ENCODE measurements at regions not wholly inside any gene's neighbourhood (a gene's known extent, or its start where the extent isn't known, plus 50 kb on each side); places are given as distances from the start of the nearest gene placed in this dataset.

GRCh38 chr17:77867308-77867781, 91.2 kb upstream of the TNRC6C start:
- DNase-seq (ENCODE audit: low read depth in 3 of 3): no peak

DNA sequence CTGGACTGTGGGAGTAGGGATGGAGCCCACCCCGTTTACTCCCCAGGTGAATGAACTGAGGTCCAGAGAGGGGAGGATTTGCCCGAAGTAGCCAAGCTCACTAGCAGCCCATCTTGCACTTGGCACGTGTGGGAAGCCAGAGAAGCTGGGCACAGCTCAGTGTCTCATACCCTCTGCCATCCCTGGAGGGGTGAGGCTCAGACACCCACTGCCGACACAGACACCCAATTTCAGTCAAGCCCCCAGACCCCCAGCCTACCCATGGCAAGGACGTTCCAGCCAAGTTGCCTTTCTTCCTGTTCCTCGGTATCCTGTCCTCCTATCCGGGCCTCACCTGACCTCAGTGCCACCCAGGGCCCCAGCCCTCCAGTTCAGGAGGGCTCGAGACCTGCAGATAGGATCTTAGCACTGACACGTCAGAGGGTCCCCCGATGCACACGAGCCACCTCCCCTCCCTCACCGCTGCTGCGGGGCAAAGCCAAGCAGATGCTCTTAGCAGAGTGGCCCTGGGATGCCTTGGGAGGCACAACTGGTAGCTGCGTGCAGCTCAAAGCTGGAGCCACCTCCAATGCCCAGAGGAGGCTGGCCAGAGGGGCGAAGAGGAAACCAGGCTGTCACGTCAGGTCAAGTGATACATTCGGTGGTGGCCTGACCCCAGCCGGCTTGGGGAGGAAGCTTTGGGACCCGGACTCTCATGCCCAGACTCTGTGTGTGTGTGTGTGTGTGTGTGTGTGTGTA, 90.4 kb upstream of the TNRC6C start:
- DNase-seq (ENCODE audit: low read depth in 3 of 3): no peak

GRCh38 chr17:77869041-77869599, 89.4 kb upstream of the TNRC6C start:
- DNase-seq (ENCODE audit: low read depth in 3 of 3): no peak

GRCh38 chr17:77869665-77870132, 88.8 kb upstream of the TNRC6C start:
- no peak for DNase-seq (ENCODE audit: low read depth in 3 of 3)

GRCh38 chr17:77872199-77872598, 86.3 kb upstream of the TNRC6C start:
- DNase-seq (ENCODE audit: low read depth in 3 of 3): no peak

DNA sequence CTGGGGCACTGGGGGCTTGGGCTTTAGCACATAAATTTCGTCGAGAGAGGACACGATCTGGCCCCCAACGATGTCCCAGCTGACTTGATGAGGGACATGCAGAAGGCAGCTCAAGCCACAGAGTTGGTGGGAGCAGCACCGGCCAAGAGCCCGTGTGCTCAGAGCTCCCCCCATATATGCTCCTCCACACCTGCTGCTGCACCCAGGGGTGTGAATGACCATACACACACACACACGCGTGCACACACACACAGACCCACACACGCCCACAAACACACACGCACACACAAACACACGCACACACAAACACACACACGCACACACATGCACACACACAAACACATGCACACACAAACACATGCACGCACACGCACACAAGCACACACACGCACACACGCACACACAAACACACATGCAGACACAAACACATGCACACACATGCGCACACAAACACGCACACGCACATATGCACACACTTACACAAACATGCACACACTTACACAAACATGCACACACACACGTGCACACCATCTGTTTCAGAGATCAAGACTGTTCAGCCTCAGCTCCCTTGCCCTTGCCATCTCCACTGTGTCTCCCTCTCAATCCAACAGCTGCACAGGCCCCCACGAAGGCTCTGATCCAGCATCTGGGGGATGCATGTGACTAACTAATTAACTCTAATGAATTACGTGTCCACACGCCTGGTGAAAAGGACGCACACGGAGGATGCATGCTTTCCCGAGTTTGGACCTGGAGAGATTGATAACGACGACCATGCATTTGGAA, 85.6 kb upstream of the TNRC6C start:
- no peak for DNase-seq (ENCODE audit: low read depth in 3 of 3)

DNA sequence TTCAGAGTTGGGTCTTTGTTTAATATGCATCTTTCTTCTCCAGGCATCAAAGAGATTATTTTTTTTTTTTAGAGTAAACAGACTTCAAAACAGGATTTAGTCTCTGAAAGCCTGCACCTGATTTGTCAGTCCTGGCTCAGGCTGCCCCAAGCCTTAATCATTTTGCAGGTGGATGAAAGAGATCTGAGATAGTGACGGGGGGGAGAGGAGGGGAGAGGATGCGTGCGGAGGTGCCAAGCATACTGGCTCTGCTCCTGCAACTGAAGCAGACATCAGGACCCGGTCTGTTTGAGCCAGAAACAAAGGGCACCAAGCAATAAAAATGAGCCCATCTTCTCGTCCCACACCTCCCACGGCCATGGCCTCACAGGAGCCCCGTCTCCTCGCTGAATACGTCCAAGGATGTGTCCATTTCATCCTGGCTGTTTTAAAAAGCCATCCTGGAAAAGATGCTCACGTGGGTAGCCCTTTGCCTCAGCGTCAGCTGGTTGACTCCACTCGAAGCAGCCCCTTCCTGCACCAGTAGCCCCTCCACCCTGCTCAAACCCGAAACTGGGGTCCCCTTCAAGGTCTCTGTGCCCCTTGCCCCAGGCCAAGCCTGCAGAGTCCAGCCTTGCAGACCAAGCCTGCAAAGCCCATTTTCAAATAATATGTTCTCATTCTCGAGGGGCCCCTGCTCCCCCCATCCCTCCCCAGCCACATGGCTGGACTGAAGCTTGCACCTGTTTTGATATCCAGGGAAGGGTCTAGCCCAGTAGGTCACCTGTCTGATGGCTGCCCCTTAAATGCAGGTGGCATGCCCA, 84.8 kb upstream of the TNRC6C start:
- DNase-seq (ENCODE audit: low read depth in 3 of 3): no peak

DNA sequence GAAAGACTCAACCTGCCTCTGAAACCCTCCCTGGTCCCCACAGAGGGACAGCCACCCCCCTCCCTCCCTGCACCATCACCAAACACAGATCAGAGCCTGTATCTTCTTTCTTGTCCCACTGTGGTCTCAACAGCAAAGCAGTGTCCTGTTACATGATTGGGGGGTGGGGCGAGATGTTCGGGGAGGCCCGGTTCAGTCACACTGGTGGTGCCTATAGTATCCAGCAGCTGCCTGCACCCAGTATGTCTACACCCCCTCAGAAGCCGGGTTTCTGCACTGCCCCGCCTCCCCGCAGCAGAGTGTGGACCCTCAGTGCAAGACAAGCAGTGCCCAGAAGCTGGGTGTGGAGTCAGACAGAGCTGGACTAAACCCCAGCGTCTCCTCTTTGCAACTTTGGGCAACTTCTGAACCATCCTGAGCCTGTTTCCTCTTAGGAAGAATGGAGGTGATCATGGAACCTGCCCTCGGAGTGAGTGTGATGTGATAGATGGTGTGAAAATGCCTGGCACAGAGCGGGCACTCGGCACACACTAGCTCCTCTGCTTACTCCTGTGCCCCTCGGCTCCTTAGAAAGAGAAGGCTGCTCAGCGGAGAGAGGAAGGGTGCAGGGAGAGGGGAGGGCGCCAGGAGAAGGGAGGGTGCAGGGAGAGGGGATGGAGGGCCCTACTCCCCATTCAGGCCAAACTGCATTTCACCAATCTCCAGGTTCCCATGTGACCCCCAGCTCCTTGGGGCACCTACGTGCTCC, 84.0 kb upstream of the TNRC6C start:
- DNase-seq (ENCODE audit: low read depth in 3 of 3): no peak

DNA sequence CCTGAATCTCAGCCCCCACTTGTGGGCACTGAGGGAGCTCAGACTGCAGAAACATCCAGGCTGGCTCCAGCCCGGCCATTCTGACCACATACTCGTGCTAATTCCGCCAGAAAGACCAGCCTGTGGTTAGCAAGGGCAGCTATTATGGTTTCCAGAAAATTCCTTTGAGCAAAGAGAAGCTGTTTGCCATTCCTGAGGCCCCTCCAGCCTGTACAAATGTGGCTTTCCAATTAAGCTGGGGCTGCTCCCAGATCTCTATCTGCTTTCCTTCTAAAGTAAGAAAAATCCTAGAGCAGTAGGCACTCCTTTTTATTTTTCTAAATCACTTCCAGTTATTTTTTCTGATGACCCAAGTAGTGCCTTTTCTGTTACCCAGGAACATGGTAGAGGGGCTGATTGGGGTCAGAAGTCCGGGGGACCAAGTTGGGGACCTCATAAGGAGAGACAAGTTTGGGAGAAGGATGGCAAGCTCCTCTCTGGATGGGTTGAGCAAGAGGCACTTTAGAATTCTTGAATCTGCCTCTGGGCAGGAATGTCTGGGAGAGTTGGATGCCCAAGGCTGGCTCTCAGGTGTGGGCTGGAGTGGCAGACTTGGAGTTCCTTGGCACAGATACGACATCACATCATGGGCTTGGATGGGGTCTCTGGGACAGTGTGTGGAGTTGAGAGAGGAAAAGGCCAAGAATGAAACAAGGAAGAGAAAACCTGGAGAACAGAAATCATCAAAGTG, 83.3 kb upstream of the TNRC6C start:
- DNase-seq (ENCODE audit: low read depth in 3 of 3): no peak

DNA sequence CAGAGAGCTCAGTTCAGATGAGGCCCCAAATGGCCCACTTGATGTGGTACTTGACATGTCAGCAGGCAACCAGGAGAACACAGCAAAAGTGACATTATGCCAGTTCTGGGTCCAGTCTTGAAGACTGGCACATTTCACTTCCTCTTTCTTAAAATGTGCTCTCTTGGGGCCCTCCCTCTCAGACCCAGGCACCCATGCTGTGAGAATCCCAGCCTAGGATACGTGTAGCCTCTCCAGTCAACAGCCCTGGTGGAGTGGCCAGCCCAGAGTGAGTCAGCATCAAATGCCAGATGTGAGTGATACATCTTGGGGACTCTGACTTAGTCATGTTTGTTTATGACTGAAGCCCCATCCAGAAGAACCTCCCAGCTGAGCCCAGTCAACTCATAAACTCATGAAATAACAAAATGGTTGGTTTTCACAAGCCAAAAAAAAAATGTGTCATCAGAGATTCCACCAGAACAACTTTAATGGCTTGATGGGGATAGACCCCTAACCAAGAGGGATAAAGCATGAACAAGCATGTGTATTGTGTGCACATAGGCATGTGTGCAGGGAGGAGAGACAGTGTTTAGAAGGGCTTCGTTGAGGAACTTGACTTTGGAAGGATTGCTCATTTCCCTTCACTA, 82.5 kb upstream of the TNRC6C start:
- no peak for DNase-seq (ENCODE audit: low read depth in 3 of 3)

DNA sequence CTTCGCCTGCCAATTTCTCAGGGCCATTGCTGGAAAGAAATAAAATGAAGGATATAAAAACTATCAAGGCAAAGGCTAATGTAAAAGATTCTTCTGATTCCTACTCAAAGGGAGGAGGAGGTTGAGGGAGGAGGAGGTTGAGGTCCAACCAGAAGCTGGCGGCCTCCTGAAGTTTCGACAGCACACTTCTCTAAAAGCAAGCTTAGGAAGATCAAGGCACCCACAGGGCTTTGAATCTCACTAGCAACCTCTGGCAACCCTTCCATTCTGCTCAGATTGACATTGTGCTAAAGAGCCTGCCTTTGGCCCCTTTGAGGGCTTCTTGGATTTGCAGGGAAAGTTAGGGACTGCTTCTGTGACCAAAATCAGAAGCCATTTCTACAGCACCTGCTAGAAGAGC, 81.5 kb upstream of the TNRC6C start:
- no peak for DNase-seq (ENCODE audit: low read depth in 3 of 3)

GRCh38 chr17:77877646-77878355, 80.7 kb upstream of the TNRC6C start:
- no peak for DNase-seq (ENCODE audit: low read depth in 3 of 3)

DNA sequence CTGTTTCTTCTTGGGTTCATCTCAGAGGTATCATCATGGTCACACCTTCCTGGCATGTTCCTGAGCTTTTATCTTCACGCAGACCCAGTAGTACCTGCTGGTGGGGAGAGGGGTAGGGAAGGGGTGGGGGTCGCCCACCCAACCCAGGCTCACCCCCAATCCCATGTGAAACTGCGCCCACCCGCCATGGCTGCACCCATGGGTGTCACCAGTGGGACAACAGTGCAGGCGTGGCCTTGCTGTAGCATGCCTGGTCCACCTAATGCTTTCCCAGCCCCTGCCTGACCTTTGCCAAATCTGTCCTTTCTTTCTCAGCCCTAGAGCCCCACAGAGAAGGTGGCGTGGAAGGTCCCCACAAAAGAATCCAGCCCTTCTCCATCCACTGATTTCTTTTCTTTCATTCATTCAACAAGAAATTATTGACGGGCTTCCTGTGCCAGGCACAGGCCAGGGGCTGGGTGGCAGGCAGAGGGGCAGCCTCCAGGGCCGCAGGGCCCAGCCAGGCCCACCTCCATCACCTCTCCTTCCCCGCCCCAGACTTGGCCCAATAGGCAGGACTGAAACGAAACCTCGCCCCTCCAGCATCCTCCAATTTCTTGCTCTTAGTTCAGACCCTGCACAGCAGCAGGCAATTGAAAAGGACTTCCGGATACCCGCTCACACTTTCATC, 79.1 kb upstream of the TNRC6C start:
- no peak for DNase-seq (ENCODE audit: low read depth in 3 of 3)

- no peak for DNase-seq (ENCODE audit: low read depth in 3 of 3)
Measured at GRCh38 chr17:77879896-77880280, 78.6 kb upstream of the TNRC6C start.

GRCh38 chr17:77880711-77881450, 77.6 kb upstream of the TNRC6C start:
- DNase-seq (ENCODE audit: low read depth in 3 of 3): no peak

GRCh38 chr17:77881545-77881944, 77.0 kb upstream of the TNRC6C start:
- peak in 2 of 3 experiments; percentile 31 to 36 for DNase-seq (ENCODE audit: low read depth in 3 of 3)

DNA sequence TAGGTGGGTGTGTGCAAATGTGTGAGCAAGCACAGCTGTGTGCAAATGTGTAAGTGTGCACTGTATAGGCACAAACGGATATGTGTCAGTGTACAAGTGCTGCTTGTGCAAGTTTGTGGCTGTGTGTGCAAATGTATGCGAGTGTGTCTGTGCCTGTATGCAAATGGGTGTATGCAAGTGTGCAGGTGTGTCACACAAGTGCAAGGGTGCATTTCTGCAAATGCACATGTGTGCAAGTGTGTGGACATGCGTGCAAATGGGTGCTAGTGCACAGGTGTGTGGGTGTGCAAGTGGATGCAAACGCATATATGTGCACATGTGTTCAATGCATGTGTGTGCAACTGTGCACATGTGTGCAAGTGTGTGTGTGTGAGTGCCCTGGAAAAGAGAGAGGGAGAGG, 76.5 kb upstream of the TNRC6C start:
- no peak for DNase-seq (ENCODE audit: low read depth in 3 of 3)
